ENCODE measurements at regions not wholly inside any gene's neighbourhood (a gene's known extent, or its start where the extent isn't known, plus 50 kb on each side); places are given as distances from the start of the nearest gene placed in this dataset.

- TF ChIP-seq, protein P1, sequence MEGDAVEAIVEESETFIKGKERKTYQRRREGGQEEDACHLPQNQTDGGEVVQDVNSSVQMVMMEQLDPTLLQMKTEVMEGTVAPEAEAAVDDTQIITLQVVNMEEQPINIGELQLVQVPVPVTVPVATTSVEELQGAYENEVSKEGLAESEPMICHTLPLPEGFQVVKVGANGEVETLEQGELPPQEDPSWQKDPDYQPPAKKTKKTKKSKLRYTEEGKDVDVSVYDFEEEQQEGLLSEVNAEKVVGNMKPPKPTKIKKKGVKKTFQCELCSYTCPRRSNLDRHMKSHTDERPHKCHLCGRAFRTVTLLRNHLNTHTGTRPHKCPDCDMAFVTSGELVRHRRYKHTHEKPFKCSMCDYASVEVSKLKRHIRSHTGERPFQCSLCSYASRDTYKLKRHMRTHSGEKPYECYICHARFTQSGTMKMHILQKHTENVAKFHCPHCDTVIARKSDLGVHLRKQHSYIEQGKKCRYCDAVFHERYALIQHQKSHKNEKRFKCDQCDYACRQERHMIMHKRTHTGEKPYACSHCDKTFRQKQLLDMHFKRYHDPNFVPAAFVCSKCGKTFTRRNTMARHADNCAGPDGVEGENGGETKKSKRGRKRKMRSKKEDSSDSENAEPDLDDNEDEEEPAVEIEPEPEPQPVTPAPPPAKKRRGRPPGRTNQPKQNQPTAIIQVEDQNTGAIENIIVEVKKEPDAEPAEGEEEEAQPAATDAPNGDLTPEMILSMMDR (conservative IDR thresholded peaks at IDR 0.05; ENCODE audit: low read depth, low read length), result no peak
- TF ChIP-seq EZH2phosphoT487 (IDR thresholded peaks at IDR 0.05; ENCODE audit: borderline replicate concordance, low read length), result no peak
Measured at GRCh38 chr4:133474501-133474900, 325.4 kb downstream of the PCDH10 start.

All from PC-3 (cell line).